ENCODE measurements at regions not wholly inside any gene's neighbourhood (a gene's known extent, or its start where the extent isn't known, plus 50 kb on each side); places are given as distances from the start of the nearest gene placed in this dataset.

- TF ChIP-seq YY1 (IDR thresholded peaks at IDR 0.05) (no peak), GABPA (IDR thresholded peaks at IDR 0.05 in 1 of 2, conservative IDR thresholded peaks at IDR 0.05 in 1 of 2) (no peak), NR2F2 (IDR thresholded peaks at IDR 0.05) (no peak), JUND (IDR thresholded peaks at IDR 0.05) (no peak), RXRA (IDR thresholded peaks at IDR 0.05) (no peak)
Observed at GRCh38 chr10:128741680-128742079, 615.5 kb upstream of the MKI67 start (continued).

DNA sequence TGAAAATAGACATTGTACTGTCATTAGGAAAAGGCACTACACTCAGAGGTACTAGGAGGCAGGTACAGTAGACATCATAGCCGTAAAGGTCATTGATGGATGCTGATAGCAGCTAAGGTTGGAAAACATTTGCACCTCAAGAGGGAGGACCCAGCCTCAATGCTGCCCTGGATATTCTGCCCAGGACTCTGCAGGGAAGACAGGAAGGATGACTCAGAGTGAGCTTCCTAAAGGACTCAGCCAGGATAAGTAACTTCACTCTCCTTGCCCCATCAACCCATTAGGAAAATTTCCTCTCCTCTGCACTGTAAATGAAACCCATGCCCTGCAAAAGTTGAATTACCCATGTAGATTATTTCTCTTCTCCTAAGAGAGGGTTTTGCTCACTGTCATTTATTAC lies 617.9 kb upstream of the MKI67 start:
- Histone ChIP-seq H3K27ac (ENCODE audit: low read depth in 1 of 2, low read length in 2 of 2) (no peak overlapping the region), H3K4me3 (ENCODE audit: low read depth in 1 of 3, low read length in 3 of 3) (no peak overlapping the region), H3K4me1 (ENCODE audit: control insufficient read depth in 4 of 4, insufficient read depth in 4 of 4, low read length in 3 of 4) (no peaks in the 10 kb centered on the region), H3K9ac (ENCODE audit: low read depth in 1 of 2, low read length in 2 of 2) (no peak overlapping the region), H3K27me3 (ENCODE audit: control insufficient read depth in 4 of 4, insufficient read depth in 4 of 4, low read length in 3 of 4) (peaks cover 0 to 3% (median 2%) of the 10 kb centered on the region in 4 donors), H3K9me3 (ENCODE audit: control insufficient read depth in 4 of 4, low read length in 3 of 4) (no peaks in the 10 kb centered on the region), H3K36me3 (ENCODE audit: control insufficient read depth in 4 of 4, insufficient read depth in 3 of 4, low read depth in 1 of 4, low read length in 3 of 4) (no peaks in the 10 kb centered on the region)
- 81% methylated on average over 1 of the region's 1 CpG for WGBS
- no peak for DNase-seq (ENCODE audit: low spot score)
- TF ChIP-seq TAF1 (conservative IDR thresholded peaks at IDR 0.05) (no peak), HNF4A (conservative IDR thresholded peaks at IDR 0.05) (no peak), HNF4G (IDR thresholded peaks at IDR 0.05) (no peak), NR2F2 (IDR thresholded peaks at IDR 0.05) (no peak), ZBTB33 (IDR thresholded peaks at IDR 0.05) (no peak)
- TF ChIP-seq, protein P1, sequence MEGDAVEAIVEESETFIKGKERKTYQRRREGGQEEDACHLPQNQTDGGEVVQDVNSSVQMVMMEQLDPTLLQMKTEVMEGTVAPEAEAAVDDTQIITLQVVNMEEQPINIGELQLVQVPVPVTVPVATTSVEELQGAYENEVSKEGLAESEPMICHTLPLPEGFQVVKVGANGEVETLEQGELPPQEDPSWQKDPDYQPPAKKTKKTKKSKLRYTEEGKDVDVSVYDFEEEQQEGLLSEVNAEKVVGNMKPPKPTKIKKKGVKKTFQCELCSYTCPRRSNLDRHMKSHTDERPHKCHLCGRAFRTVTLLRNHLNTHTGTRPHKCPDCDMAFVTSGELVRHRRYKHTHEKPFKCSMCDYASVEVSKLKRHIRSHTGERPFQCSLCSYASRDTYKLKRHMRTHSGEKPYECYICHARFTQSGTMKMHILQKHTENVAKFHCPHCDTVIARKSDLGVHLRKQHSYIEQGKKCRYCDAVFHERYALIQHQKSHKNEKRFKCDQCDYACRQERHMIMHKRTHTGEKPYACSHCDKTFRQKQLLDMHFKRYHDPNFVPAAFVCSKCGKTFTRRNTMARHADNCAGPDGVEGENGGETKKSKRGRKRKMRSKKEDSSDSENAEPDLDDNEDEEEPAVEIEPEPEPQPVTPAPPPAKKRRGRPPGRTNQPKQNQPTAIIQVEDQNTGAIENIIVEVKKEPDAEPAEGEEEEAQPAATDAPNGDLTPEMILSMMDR (IDR thresholded peaks at IDR 0.05; ENCODE audit: low read depth, low read length, missing input control): no peak

- Histone ChIP-seq H3K27ac (ENCODE audit: low read depth in 1 of 2, low read length in 2 of 2) (no peak overlapping the region), H3K4me1 (ENCODE audit: control insufficient read depth in 4 of 4, insufficient read depth in 4 of 4, low read length in 3 of 4) (no peaks in the 10 kb centered on the region), H3K9me3 (ENCODE audit: control insufficient read depth in 4 of 4, low read length in 3 of 4) (no peaks in the 10 kb centered on the region), H3K9ac (ENCODE audit: low read depth in 1 of 2, low read length in 2 of 2) (no peak overlapping the region), H3K4me3 (ENCODE audit: low read depth in 1 of 3, low read length in 3 of 3) (no peak overlapping the region), H3K36me3 (ENCODE audit: control insufficient read depth in 4 of 4, insufficient read depth in 3 of 4, low read depth in 1 of 4, low read length in 3 of 4) (no peaks in the 10 kb centered on the region), H3K27me3 (ENCODE audit: control insufficient read depth in 4 of 4, insufficient read depth in 4 of 4, low read length in 3 of 4) (peaks cover 0 to 3% (median 2%) of the 10 kb centered on the region in 4 donors)
- no peak for DNase-seq (ENCODE audit: low spot score)
- TF ChIP-seq TAF1 (conservative IDR thresholded peaks at IDR 0.05) (no peak), EGR1 (IDR thresholded peaks at IDR 0.05; ENCODE audit: low read depth in 2 of 2) (no peak), HNF4G (IDR thresholded peaks at IDR 0.05) (no peak), RAD21 (IDR thresholded peaks at IDR 0.05) (no peak), HNF4A (conservative IDR thresholded peaks at IDR 0.05) (no peak), ATF3 (IDR thresholded peaks at IDR 0.05) (no peak), ZBTB33 (IDR thresholded peaks at IDR 0.05) (no peak), REST (IDR thresholded peaks at IDR 0.05) (no peak), YY1 (IDR thresholded peaks at IDR 0.05) (no peak), RXRA (IDR thresholded peaks at IDR 0.05) (no peak), SP1 (IDR thresholded peaks at IDR 0.05) (no peak), JUND (IDR thresholded peaks at IDR 0.05) (no peak), NR2F2 (IDR thresholded peaks at IDR 0.05) (no peak), FOXA1 (IDR thresholded peaks at IDR 0.05) (no peak), FOXA2 (IDR thresholded peaks at IDR 0.05) (no peak), GABPA (IDR thresholded peaks at IDR 0.05 in 1 of 2, conservative IDR thresholded peaks at IDR 0.05 in 1 of 2) (no peak)
- TF ChIP-seq, protein P1 (IDR thresholded peaks at IDR 0.05; ENCODE audit: low read depth, low read length, missing input control): no peak
- TF ChIP-seq, protein P2, sequence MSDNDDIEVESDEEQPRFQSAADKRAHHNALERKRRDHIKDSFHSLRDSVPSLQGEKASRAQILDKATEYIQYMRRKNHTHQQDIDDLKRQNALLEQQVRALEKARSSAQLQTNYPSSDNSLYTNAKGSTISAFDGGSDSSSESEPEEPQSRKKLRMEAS (IDR thresholded peaks at IDR 0.05): no peak
- WGBS: 92% methylated on average over 1 of the region's 1 CpG
Observed at GRCh38 chr10:128744811-128745305, 618.6 kb upstream of the MKI67 start.

All from liver (tissue), 8 donors.